Muscle layer of colon (tissue), 2 donors: ENCODE measurements at regions not wholly inside any gene's neighbourhood (a gene's known extent, or its start where the extent isn't known, plus 50 kb on each side); places are given as distances from the start of the nearest gene placed in this dataset.
"Not testable (repeated sequence)": the region's sequence is repeated elsewhere in the genome, so short reads cannot be mapped to it uniquely, and the experiment has no call there.

Experiments
- H3K27ac ChIP-seq: one replicate; pipeline ENCODE4 v1.7.0; 2013; ENCODE audit warnings: low read depth, mild to moderate bottlenecking, low read length, moderate library complexity
- H3K27me3 ChIP-seq, 2 donors: one replicate each; pipeline ENCODE4 v1.7.0; 2013; ENCODE audit warnings: low read length in 2 of 2, mild to moderate bottlenecking in 2 of 2; ENCODE audit not compliant: insufficient read depth in 2 of 2, control insufficient read depth in 1 of 2
- H3K36me3 ChIP-seq: one replicate; pipeline ENCODE4 v1.7.0; 2013; ENCODE audit warnings: mild to moderate bottlenecking, low read length; ENCODE audit not compliant: insufficient read depth
- H3K4me1 ChIP-seq: one replicate; pipeline ENCODE4 v1.7.0; 2013; ENCODE audit warnings: mild to moderate bottlenecking, low read length; ENCODE audit not compliant: insufficient read depth
- H3K4me3 ChIP-seq, 2 donors: one replicate each; pipeline ENCODE4 v1.7.0; 2013; ENCODE audit warnings: low read length in 2 of 2, low read depth in 1 of 2, mild to moderate bottlenecking in 1 of 2, moderate library complexity in 1 of 2
- H3K9ac ChIP-seq: one replicate; pipeline ENCODE4 v1.7.0; 2013; ENCODE audit warnings: low read length
- H3K9me3 ChIP-seq: one replicate; pipeline ENCODE4 v1.7.0; 2013; ENCODE audit warnings: mild to moderate bottlenecking, low read length
- donor health status: abdominal sarcoma.
- donor health status: Adenocarcinoma of cecum.

GRCh38 chr7:68767462-68767861 is 830.8 kb upstream of the AUTS2 start:
- Histone ChIP-seq H3K27ac (no peak overlapping the region), H3K36me3 (no peaks in the 10 kb centered on the region), H3K4me3 (no peak overlapping the region), H3K9me3 (no peaks in the 10 kb centered on the region), H3K9ac (no peak overlapping the region), H3K4me1 (peaks cover 4% of the 10 kb centered on the region), H3K27me3 (no peaks in the 10 kb centered on the region)

GRCh38 chr7:68770649-68771048 is 827.6 kb upstream of the AUTS2 start:
- H3K9me3 ChIP-seq, result no peaks in the 10 kb centered on the region
- H3K27ac ChIP-seq, result no peak overlapping the region
- H3K4me3 ChIP-seq, result no peak overlapping the region
- no peak overlapping the region for H3K9ac ChIP-seq
- H3K36me3 ChIP-seq, result no peaks in the 10 kb centered on the region
- H3K27me3 ChIP-seq, result no peaks in the 10 kb centered on the region
- H3K4me1 ChIP-seq, result peaks cover 4% of the 10 kb centered on the region

DNA sequence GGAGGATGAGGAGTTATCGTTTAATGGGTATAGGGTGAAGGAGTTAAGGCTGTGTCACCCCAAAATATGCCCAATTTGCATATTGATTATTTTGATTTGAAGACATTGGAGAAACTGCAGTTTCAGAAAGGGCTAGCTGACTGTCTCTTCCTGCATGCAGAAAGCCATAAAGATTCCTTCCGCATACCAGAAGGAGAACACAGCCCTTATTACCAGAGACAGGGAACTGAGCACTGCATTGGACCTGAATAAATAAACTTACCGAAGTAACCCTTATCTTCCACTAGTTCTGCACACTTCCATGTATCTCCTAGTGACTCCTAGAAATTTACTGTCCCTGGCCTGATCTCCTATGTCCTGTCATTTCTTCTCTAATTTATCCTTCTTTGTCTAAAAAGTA is 821.9 kb upstream of the AUTS2 start:
- H3K27me3 ChIP-seq, result no peaks in the 10 kb centered on the region
- no peaks in the 10 kb centered on the region for H3K9me3 ChIP-seq
- H3K36me3 ChIP-seq, result no peaks in the 10 kb centered on the region
- H3K9ac ChIP-seq, result no peak overlapping the region
- H3K4me3 ChIP-seq, result no peak overlapping the region
- no peak overlapping the region for H3K27ac ChIP-seq
- H3K4me1 ChIP-seq, result no peaks in the 10 kb centered on the region

DNA sequence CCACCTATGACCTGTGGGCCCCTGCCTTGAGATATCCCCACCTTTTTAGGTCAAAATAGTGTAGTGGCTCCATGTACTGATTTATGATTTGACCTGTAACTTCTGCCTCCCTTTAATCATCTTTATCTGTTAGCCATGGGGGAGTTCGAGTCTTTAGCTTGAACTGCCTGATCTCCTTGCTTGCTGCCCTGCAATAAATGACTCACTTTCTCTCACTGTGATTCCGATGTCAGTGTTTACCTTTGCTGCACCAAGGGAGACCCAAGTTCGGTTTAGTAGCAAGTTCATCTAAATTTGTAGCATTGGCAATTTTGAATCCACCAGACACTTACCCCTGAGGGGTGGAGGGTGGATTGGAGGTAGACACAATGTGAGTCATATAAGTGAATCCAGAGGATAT is 814.6 kb upstream of the AUTS2 start:
- Histone ChIP-seq H3K27me3 (no peaks in the 10 kb centered on the region), H3K4me1 (no peaks in the 10 kb centered on the region), H3K27ac (no peak overlapping the region), H3K9ac (no peak overlapping the region), H3K9me3 (no peaks in the 10 kb centered on the region), H3K36me3 (no peaks in the 10 kb centered on the region), H3K4me3 (no peak overlapping the region)

DNA sequence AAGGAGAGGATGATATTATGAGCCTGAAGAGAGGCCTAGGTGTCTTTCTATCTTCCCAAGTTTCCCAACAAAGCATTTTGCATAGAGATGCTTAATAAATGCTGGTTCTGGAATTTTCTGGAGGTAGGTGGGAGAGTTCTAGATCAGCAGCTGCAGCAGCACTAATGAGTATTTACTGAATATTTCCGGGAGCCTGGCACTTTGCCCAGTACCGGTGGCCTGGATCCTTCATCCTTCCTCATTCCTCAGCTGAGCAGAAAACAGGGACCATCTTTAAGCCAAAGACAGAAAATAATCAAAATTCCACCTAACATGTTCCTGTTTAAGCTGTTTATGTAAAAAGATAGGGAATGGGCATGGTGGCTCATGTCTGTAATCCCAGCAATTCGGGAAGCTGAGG is 813.2 kb upstream of the AUTS2 start:
- Histone ChIP-seq H3K9me3 (no peaks in the 10 kb centered on the region), H3K9ac (no peak overlapping the region), H3K4me1 (no peaks in the 10 kb centered on the region), H3K36me3 (no peaks in the 10 kb centered on the region), H3K4me3 (no peak overlapping the region), H3K27me3 (no peaks in the 10 kb centered on the region), H3K27ac (no peak overlapping the region)

DNA sequence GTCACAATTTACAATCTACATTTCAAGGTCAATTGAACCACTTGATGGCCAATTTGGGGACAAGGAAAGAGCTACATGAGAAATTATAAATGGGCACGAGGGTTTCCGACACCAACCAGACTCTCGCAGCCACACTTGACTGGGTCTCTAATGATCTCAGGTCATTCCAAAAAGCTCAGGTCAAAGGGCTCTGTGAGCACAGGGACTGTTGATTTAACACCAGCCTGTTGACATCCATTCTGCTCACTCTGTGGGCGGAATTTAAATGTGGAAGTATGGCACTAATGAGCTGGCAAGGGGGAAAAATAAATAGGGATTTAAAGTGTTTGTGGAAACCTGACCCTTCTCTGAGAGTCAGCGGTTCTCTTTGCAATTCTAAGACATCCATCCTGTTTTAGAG is 810.7 kb upstream of the AUTS2 start:
- H3K4me3 ChIP-seq, result no peak overlapping the region
- H3K9ac ChIP-seq, result no peak overlapping the region

GRCh38 chr7:68788529-68788928 is 809.7 kb upstream of the AUTS2 start:
- H3K9ac ChIP-seq, result not testable (repeated sequence)

More for the DNA sequence above, 810.7 kb upstream of the AUTS2 start:
- no peaks in the 10 kb centered on the region for H3K9me3 ChIP-seq
- no peak overlapping the region for H3K27ac ChIP-seq
- no peaks in the 10 kb centered on the region for H3K36me3 ChIP-seq
- no peaks in the 10 kb centered on the region for H3K4me1 ChIP-seq
- no peaks in the 10 kb centered on the region for H3K27me3 ChIP-seq

DNA sequence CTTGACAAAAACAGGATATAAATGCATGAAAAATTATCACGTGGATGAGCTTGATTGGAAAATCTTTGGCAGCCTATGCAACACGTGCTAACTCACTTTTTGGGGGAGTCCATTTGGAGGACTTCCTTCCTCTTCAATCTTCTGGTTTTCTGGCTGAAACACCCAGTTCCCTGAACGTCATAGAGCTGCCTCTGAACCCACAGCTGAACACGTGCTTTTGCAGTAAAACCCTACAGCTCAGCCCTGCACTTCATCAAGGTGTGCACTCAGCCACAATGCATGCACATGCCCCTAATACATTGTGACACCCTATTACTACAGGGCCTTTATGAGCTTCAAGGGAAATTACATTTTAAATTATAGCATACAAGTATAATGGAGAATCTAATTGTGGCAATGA is 808.7 kb upstream of the AUTS2 start:
- Histone ChIP-seq H3K4me1 (no peaks in the 10 kb centered on the region), H3K36me3 (no peaks in the 10 kb centered on the region), H3K9ac (no peak overlapping the region), H3K4me3 (no peak overlapping the region), H3K27me3 (no peaks in the 10 kb centered on the region), H3K27ac (no peak overlapping the region), H3K9me3 (no peaks in the 10 kb centered on the region)

More at GRCh38 chr7:68788529-68788928, 809.7 kb upstream of the AUTS2 start:
- not testable (repeated sequence) for H3K9me3 ChIP-seq, H3K27me3 ChIP-seq, H3K4me1 ChIP-seq, H3K36me3 ChIP-seq, H3K27ac ChIP-seq, H3K4me3 ChIP-seq

DNA sequence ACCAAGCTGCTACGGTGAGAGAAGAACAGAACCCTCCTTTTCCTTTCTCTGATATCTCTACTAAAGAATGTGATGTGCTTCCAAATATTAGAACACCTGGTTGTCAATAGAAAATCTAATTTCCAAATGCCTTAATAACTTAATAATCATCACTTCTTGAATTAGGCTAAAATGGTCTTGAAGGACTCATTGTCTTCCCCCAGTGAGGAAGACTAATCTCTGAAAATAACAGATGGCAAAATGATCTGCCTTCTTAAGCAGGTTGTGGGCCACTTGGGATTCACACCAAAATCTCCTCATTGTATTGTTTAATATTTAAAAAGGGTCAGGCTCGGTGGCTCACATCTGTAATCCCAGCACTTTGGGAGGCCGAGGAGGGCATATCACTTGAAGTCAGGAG is 805.9 kb upstream of the AUTS2 start:
- H3K9me3 ChIP-seq, result no peaks in the 10 kb centered on the region
- no peaks in the 10 kb centered on the region for H3K36me3 ChIP-seq
- H3K9ac ChIP-seq, result no peak overlapping the region
- no peak overlapping the region for H3K27ac ChIP-seq
- no peaks in the 10 kb centered on the region for H3K4me1 ChIP-seq
- H3K27me3 ChIP-seq, result no peaks in the 10 kb centered on the region
- no peak overlapping the region for H3K4me3 ChIP-seq

DNA sequence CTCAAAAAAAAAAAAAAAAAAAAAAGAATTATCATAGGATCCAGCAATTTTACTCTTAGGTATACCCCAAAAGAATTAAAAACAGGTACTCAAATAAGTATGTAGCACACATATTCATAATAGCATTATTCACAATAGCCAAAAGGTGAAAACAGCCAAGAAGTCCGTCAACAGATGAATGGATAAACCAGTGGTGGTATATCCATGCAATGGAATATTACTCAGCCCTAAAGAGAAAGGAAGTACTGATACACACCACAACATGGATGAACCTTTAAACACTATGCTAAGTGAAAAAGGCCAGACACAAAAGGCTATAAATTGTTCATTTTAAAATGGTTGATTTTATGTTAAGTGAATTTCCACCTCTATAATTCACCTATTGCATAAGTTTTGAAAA is 804.8 kb upstream of the AUTS2 start:
- Histone ChIP-seq H3K9ac (no peak overlapping the region), H3K4me1 (no peaks in the 10 kb centered on the region), H3K4me3 (no peak overlapping the region), H3K27me3 (no peaks in the 10 kb centered on the region), H3K9me3 (no peaks in the 10 kb centered on the region), H3K27ac (no peak overlapping the region), H3K36me3 (no peaks in the 10 kb centered on the region)

GRCh38 chr7:68800316-68800715 is 798.0 kb upstream of the AUTS2 start:
- Histone ChIP-seq H3K27ac (no peak overlapping the region), H3K9me3 (no peaks in the 10 kb centered on the region), H3K27me3 (no peaks in the 10 kb centered on the region), H3K4me1 (no peaks in the 10 kb centered on the region), H3K36me3 (no peaks in the 10 kb centered on the region), H3K9ac (no peak overlapping the region), H3K4me3 (no peak overlapping the region)

GRCh38 chr7:68805159-68805558 is 793.1 kb upstream of the AUTS2 start:
- H3K9ac ChIP-seq, result no peak overlapping the region
- H3K36me3 ChIP-seq, result no peaks in the 10 kb centered on the region
- no peak overlapping the region for H3K27ac ChIP-seq
- no peaks in the 10 kb centered on the region for H3K27me3 ChIP-seq
- H3K9me3 ChIP-seq, result no peaks in the 10 kb centered on the region
- no peak overlapping the region for H3K4me3 ChIP-seq
- no peaks in the 10 kb centered on the region for H3K4me1 ChIP-seq
